Bone marrow (tissue), 2 donors: ENCODE measurements at regions not wholly inside any gene's neighbourhood (a gene's known extent, or its start where the extent isn't known, plus 50 kb on each side); places are given as distances from the start of the nearest gene placed in this dataset.
"Not testable (repeated sequence)": the region's sequence is repeated elsewhere in the genome, so short reads cannot be mapped to it uniquely, and the experiment has no call there.

Source experiments
- DNase-seq, 2 donors: peaks; one replicate each; lab custom pipeline; 2025; lab: John Stamatoyannopoulos, UW

- no peak for DNase-seq
Observed at GRCh38 chr6:102761872-102762271, 1368.4 kb downstream of the GRIK2 start.

GRCh38 chr6:102759415-102759814, 1365.9 kb downstream of the GRIK2 start:
- DNase-seq = no peak

- DNase-seq = not testable (repeated sequence)
Observed at GRCh38 chr6:102758536-102758935, 1365.0 kb downstream of the GRIK2 start.

- DNase-seq = no peak
Observed at GRCh38 chr6:102749210-102749971, 1355.9 kb downstream of the GRIK2 start.

GRCh38 chr6:102746941-102747340, 1353.4 kb downstream of the GRIK2 start:
- no peak for DNase-seq

GRCh38 chr6:102742754-102743356, 1349.3 kb downstream of the GRIK2 start:
- no peak for DNase-seq

GRCh38 chr6:102742028-102742427, 1348.5 kb downstream of the GRIK2 start:
- DNase-seq = no peak

GRCh38 chr6:102736941-102737368, 1343.4 kb downstream of the GRIK2 start:
- DNase-seq = no peak

- DNase-seq = no peak
Observed at GRCh38 chr6:102732898-102733297, 1339.4 kb downstream of the GRIK2 start.

GRCh38 chr6:102722086-102722485, 1328.6 kb downstream of the GRIK2 start:
- DNase-seq = not testable (repeated sequence)

GRCh38 chr6:102717737-102718456, 1324.4 kb downstream of the GRIK2 start:
- no peak for DNase-seq

- no peak for DNase-seq
Observed at GRCh38 chr6:102717252-102717651, 1323.7 kb downstream of the GRIK2 start.

- no peak for DNase-seq
Observed at GRCh38 chr6:102701019-102701418, 1307.5 kb downstream of the GRIK2 start.

- DNase-seq = no peak
Observed at GRCh38 chr6:102686461-102686860, 1293.0 kb downstream of the GRIK2 start.

GRCh38 chr6:102680413-102680812, 1286.9 kb downstream of the GRIK2 start:
- DNase-seq = no peak

- no peak for DNase-seq
Observed at GRCh38 chr6:102679865-102680264, 1286.4 kb downstream of the GRIK2 start.

GRCh38 chr6:102677225-102677624, 1283.7 kb downstream of the GRIK2 start:
- no peak for DNase-seq

GRCh38 chr6:102670735-102671134, 1277.2 kb downstream of the GRIK2 start:
- DNase-seq = no peak

GRCh38 chr6:102662851-102663250, 1269.3 kb downstream of the GRIK2 start:
- no peak for DNase-seq

GRCh38 chr6:102660303-102660702, 1266.8 kb downstream of the GRIK2 start:
- no peak for DNase-seq

GRCh38 chr6:102655823-102656222, 1262.3 kb downstream of the GRIK2 start:
- no peak for DNase-seq

GRCh38 chr6:102641426-102641825, 1247.9 kb downstream of the GRIK2 start:
- DNase-seq = no peak

- DNase-seq = no peak
Observed at GRCh38 chr6:102631921-102632320, 1238.4 kb downstream of the GRIK2 start.
